Right renal pelvis (tissue), 4 donors: ENCODE measurements at regions not wholly inside any gene's neighbourhood (a gene's known extent, or its start where the extent isn't known, plus 50 kb on each side); places are given as distances from the start of the nearest gene placed in this dataset.
"Not testable (repeated sequence)": the region's sequence is repeated elsewhere in the genome, so short reads cannot be mapped to it uniquely, and the experiment has no call there.

ENCODE experiments used
- DNase-seq, 4 donors: peaks; one replicate each; pipeline ENCODE4 v3.0.0-alpha.2; 2013; ENCODE audit warnings: low read depth in 4 of 4, low spot score in 3 of 4, missing footprints in 1 of 4

DNA sequence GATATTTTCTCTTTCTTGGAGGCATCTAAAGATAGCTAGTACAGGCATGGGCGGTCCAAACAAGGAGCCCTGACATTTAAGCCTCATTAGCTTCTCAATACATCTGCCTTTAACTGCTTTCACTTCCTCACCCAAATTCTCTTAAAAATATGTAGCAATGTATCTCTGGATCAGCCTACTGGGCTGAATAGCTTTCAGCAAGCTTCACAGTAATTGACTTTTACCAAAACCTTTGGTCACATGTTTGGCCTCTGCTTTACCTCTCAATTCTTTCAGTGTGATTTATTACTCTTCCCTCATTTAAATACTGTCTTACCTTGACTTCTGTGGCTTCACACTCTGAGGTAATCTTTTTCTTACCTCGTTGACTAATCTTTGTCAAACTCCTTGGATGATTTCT, 1618.1 kb downstream of the GRIK2 start:
- DNase-seq, result no peak

- DNase-seq, result no peak
Observed at GRCh38 chr6:103002282-103002681, 1608.8 kb downstream of the GRIK2 start.

DNA sequence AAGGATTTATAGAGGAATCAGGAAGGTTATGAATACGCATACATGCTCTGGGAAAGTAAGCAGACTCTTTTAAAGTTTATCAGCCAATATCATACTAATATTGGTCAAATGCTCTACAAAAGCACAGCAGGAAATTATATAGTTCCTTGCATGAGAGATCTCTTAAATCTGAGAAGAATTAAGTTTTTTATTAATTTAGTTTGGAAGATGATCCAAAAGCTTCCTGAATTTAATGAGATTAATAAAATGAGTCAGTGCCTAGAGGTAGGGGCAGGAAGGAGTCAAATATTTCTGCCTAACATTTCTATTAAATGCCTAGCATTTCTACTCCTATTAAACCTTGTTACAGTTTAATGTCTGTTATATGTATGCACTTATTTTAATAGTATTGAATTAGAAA, 1608.2 kb downstream of the GRIK2 start:
- DNase-seq, result no peak

GRCh38 chr6:103000688-103001087, 1607.2 kb downstream of the GRIK2 start:
- no peak for DNase-seq

DNA sequence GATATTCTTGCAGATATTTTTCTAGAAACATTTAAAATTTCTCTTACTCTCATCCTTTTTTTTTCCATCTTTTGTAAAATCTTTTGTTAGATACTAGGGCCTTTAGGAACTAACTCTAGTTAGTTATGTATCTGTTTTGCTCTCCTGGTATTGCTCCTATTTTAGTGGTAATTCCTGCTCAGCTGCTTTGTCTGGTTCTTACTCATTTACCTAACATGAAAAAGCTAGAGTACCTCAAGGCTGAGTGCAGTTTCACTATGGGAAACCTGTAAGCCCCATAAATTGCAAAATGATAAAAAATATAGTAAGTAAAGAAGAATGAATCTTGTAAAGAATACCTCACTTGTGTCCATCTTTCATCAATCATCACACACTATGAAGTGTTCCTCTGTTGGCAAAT, 1602.0 kb downstream of the GRIK2 start:
- no peak for DNase-seq

GRCh38 chr6:102994866-102995265, 1601.4 kb downstream of the GRIK2 start:
- no peak for DNase-seq

DNA sequence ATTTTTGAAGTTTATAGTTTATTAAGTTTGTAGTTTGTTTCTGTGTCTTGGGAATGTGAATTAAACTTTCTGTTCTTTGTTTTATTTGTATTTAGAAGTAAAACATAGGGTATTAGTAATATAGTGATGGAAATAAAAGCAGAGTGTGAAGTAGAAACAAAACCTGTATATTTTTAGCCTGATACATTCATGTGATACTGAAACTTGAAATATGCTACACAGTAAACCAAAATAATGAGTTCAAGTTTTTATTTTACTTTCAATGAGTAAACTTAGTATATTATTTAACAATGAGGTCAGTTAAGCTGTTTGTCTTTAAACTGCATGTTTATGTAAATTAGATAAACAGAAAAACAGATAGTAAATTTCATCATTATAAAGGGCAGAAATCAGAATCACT, 1592.6 kb downstream of the GRIK2 start:
- DNase-seq, result no peak

- no peak for DNase-seq
Observed at GRCh38 chr6:102984357-102984756, 1590.8 kb downstream of the GRIK2 start.

DNA sequence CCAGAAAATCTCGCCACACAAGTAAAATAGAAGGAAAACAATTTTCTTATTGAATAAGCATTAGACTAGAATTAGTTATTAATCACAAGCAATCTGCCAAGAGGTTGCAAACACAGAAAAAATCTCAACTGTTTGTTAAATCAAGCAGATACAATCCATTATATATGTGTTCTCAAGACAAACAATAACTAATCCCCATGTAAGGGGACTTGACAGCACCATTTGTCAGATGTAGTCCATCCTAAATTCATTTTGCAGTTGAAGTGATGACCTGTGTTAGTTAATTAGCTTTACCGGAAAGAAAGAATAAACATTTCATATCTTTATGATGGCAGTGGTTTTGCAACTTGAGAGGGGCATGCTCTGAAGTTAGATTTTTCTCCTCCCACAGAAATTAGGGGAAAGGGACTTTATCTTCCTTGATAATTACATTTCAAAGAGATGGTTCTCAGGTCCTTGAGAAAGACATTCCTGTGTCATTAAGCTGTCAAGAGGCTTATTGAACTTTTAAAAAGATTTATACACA, 1588.0 kb downstream of the GRIK2 start:
- DNase-seq, result no peak

DNA sequence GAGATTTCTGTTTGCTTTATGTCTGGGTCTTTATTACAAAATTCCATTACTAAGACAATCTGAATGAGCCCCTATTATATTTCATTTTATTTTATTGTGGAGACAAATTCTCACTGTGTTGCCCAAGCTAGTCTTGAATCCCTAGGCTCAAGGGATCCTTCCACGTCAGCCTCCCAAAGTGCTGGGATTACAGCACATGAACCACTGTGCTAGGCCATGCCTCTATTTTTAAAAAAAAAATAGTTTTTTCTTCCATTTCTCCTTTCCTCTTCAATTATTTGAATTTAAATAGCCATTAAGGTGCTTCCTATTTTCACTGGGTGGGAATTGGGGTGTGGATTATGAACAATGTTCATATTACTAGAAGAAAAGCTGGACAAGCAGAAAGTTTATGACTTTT, 1587.4 kb downstream of the GRIK2 start:
- DNase-seq, result no peak

DNA sequence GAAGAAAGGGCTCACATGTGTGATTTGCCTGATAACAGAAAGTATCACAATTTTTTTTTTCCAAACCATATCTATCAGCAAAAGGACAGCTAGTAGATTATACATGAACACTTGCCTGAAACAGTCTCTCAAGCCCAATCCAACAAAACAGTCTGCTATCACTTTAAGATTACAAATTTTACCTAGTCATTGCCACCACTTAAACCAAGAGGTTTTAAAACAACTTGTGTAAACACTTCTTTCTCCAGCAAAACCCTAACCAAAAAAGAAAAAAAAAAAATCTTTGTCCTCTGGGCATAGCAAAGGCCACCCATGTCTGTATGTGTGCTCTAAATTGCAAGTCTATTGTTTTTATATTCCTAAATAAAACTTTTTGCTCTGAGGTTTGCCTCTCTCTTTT, 1568.4 kb downstream of the GRIK2 start:
- DNase-seq, result no peak

DNA sequence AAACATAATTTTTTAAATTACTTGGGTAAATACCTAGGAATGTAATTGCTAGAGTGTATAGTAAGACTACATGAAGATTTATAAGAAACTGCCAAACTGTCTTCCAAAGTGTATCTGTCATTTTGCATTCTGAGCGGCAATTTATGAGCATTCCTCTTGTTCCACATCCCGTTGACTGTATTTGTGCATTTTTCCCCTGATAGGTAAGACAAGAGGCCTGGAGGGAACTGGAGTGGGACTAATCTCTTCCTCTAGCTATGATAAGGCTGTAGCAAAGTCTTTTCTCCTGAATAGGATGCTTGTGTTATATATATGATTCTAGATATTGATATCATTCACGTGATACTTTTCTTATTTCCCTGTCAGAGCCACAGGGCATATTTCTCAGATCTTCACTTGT, 1557.5 kb downstream of the GRIK2 start:
- DNase-seq, result no peak

DNA sequence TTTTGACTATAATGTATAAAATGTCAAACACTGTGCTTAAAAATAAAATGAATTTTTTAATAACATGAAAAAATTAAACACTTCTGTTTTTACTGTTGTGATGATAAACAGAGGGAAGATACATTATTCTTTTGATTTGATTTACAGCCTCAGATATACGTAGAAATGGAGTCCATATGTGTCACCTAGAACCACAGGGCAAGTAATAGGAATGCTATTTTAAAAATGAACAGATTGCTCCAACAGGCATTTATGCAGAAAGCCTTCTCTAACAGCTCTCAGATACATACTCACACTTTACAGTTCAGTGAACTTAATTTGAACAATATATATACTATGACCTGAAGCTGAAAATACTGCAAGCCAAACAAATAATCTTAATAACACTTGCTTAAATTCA, 1551.0 kb downstream of the GRIK2 start:
- DNase-seq, result no peak

DNA sequence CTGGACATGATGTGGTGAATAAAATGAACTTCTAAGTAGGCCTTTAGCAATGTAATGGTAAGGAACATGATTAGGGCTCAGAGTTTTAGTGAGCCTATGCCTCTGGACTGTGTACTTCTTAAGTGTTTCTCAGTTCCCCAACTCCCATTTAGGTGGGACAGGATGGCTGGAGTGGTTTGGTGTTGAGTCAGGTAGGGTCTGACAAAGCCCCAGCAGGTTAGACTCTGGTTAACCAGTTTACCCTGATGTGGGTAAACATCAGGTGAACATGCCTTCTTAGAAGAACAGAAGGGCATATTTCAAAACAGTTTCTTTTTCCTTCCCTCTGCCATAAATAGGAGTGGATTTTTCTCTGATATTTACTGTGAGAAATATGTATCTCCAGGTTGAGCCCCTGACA, 1548.7 kb downstream of the GRIK2 start:
- DNase-seq, result no peak

DNA sequence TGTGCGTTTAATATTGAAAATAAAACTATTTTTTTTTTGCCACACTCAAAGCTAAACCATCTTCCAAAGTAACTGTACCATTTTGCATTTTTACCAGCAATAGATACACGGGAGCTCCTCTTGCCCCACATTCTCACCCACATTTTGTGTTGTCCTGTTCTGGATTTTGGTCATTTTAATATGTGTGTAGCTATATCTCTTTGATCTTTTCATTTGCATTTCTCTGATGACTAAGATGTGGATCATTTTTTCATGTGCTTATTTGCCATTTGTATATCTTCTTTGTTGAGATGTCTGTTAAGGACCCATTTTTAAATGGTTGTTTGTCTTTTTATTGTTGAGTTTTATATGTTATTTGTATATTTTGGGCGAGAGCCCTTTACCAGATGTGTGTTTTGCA, 1543.5 kb downstream of the GRIK2 start:
- DNase-seq, result no peak

DNA sequence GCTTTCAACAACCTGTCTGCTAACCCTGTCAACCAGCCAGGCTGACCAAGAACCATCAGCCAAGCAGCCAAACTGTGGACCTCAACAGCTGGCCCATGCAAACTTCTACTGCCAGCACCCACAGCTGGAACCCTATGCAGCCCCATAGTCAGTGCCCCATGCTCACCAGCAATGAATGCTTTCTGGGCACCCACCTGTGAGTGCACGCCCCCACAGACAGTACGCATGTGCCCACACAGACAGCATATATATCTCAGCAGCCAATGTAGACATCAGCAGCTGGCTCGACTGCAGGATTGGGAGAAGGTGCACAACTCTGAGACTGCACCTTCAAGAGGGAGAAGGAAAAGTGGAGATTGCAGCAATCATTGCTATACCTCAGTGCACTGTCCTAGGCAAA, 1534.6 kb downstream of the GRIK2 start:
- DNase-seq, result no peak

- no peak for DNase-seq
Observed at GRCh38 chr6:102918161-102918560, 1524.7 kb downstream of the GRIK2 start.

- no peak for DNase-seq
Observed at GRCh38 chr6:102911571-102911970, 1518.1 kb downstream of the GRIK2 start.

GRCh38 chr6:102910701-102911139, 1517.2 kb downstream of the GRIK2 start:
- DNase-seq, result not testable (repeated sequence)

GRCh38 chr6:102907181-102907580, 1513.7 kb downstream of the GRIK2 start:
- DNase-seq, result no peak

DNA sequence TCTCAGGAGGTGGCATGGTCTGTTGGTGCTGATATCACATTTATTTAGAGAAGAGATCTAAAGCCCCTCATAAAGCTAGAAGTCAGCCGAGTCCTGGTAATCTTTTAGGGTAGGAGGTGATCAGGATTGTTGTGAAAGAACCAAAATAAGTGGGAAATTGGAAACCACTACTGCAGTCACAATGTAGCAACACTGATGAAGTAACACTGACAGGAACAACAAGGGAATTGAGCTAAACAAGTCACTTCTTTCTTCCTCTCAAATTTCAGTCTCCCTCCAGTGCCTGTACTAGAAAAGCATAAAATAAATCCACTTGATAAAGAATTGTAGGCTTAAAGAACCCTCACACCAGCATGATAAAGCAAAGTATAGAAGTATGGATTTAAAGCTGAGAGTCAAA, 1509.0 kb downstream of the GRIK2 start:
- no peak for DNase-seq

DNA sequence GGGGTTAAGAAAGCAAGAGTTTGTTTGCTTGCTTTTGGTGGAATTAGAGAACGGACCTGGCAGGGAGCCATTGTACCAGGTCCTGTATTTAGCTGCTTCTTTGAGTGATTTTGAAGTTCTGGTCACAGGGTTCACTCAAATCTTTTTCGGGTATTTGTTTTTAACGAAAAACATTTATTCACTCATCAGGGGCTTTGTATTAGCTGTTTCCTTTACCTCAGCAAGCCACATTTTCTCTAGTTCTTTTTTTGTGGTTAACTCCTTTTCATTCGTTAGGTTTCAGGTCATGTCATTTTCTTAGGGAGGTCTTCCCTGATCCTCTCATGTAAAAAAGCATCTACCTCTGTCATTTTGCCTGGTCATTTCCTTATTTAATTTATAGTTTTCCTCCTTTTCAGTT, 1502.2 kb downstream of the GRIK2 start:
- no peak for DNase-seq

- no peak for DNase-seq
Observed at GRCh38 chr6:102885165-102885564, 1491.7 kb downstream of the GRIK2 start.
